Esophagus mucosa (tissue), 1 donor: ENCODE measurements at regions not wholly inside any gene's neighbourhood (a gene's known extent, or its start where the extent isn't known, plus 50 kb on each side); places are given as distances from the start of the nearest gene placed in this dataset.
"Not testable (repeated sequence)": the region's sequence is repeated elsewhere in the genome, so short reads cannot be mapped to it uniquely, and the experiment has no call there.

ENCODE experiments used
- ATAC-seq: fragments of 200-7000 bp; cut with Tn5 transposase; one replicate; pipeline ENCODE4 v1.9.1; 2020
- donor health status: DM: yes; HTN: yes; CAD: no.

DNA sequence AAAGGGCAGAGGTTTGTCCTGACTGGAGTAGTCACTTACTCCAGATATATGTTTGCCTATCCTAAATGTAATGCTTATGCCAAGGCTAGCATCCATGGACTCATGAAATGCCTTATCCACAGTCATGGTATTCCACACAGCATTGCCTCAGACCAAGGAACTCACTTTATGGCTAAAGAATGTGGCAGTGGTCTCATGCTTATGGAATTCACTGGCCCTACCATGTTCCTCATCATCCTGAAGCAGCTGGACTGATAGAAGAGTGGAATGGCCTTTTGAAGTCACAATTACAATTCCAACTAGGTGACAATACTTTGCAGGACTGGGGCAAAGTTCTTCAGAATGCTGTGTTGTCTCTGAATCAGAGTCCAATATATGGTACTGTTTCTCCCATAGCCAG lies 1014.8 kb downstream of the RAPGEF2 start:
- ATAC-seq: no peak

DNA sequence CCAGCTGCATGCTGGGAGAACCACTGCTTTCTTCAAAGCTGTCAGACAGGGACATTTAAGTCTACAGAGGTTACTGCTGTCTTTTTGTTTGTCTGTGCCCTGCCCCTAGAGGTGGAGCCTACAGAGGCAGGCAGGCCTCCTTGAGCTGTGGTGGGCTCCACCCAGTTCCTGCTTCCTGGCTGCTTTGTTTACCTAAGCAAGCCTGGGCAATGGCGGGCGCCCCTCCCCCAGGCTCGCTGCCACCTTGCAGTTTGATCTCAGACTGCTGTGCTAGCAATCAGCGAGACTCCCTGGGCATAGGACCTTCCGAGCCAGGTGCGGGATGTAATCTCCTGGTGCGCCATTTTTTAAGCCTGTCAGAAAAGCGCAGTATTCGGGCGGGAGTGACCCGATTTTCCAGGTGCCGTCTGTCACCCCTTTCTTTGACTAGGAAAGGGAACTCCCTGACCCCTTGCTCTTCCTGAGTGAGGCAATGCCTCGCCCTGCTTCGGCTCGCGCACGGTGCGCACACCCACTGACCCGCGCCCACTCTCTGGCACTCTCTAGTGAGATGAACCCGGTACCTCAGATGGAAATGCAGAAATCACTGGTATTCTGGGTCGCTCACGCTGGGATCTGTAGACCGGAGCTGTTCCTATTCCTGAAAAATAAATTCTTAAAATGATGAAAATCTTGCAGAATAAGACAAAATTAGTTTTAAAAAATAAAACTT lies 1022.9 kb downstream of the RAPGEF2 start:
- ATAC-seq: not testable (repeated sequence)

DNA sequence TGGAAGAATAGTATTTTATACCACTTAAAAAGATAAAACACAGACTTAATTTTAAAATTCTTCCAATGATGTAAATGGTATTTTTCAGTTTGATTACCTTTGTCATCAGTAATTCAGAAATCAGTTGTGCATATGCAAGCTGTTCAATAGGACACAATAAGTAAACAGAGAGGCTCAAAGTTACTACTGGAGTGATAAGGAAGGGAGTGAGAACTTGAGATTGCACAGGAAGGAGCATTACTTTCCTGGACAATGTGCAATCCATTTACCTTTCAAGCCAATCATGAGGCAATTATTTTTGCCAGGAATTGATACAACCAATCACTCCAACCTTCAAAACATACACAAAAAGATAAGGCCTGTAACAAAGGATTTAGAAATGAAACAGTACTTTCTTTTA lies 1024.3 kb downstream of the RAPGEF2 start:
- no peak for ATAC-seq

DNA sequence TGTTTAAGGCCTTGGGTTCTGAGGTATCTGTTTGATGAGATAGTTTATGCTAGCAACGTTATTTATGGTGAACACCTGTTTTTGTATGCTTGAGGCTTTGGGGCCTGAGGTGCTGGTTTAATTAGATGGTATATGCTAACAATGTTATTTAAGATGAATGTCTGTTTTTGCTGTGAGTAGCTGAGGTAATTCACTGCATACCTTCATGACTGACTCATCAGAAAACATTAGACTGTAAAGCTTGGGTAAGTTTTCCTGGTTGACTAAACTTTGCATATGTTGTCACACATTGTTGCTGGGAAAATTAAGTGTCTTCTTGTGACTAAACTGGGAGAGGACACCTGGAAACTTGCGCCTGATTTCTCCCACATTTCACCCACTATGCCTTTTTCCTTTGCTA lies 1026.6 kb downstream of the RAPGEF2 start:
- no peak for ATAC-seq

DNA sequence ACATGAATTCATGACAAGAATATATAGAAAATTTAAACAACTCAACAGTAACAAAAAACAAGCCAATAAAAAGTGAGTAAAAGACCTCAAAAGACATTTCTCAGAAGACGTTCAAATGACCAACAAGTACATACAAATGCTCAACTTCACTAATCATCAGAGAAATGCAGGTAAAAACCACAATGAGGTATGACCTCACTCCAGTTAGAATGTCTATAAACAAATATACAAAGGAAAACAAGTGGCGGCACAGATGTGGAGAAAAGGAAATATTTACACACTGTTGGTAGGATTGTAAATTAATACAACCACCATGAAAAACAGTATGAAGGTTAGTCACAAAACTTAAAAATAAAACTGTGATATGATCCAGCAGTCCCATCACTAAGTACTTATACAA lies 1033.1 kb downstream of the RAPGEF2 start:
- ATAC-seq: no peak

DNA sequence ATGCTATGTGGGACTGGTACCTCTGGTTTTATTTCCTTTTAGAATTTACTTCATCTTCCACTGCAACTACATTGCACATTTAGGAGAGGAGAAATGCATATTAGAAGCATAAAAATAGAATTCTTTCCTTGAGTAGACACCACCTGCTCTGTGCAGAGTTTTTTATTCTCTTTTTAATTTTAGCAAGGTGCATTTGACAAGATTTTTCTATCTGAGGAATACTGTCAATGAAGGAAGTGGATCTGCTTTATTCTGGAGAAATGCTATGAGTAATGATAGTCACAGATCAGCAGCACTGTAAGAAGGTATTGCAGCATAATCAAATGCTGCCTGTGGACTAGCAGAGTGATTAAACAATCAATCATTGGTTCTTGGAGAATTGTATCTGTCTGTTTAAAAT lies 1038.3 kb downstream of the RAPGEF2 start:
- ATAC-seq: no peak

DNA sequence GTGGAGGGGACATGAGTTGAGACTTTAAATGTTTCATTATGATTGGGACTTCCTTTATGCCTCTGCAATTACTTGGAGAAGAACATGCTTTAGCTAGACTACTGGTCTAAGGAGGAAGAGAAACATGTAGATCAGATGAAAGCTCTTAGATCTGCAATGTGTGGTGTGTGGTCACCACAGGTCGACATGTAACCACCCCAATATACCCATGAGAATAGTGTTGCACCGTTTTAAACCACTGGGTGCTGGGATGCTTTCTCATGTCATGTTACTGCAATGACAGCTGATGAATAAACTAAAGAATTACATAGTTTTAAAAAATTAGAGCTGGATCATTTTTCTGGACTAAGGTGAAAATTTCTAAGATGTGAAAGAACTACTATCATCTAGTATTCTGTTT lies 1039.7 kb downstream of the RAPGEF2 start:
- no peak for ATAC-seq

DNA sequence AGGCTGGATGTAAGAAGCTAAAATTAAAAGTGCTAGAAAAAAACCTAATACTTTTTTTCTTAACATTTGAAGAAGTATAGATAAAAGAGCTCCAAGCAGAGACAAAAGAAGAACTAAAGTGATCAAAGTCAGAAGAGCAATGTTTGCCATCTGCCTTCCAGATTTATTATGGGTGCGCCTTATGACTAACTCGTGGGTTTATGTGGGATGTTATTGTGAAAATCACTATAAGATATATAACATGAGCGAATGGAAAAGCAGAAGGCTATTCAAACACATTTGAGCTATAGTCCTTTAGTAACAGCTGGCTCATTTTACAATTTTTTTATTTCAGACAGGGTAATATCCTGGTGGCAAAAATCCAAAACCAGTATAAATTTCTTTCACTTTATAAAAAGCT lies 1040.7 kb downstream of the RAPGEF2 start:
- no peak for ATAC-seq

DNA sequence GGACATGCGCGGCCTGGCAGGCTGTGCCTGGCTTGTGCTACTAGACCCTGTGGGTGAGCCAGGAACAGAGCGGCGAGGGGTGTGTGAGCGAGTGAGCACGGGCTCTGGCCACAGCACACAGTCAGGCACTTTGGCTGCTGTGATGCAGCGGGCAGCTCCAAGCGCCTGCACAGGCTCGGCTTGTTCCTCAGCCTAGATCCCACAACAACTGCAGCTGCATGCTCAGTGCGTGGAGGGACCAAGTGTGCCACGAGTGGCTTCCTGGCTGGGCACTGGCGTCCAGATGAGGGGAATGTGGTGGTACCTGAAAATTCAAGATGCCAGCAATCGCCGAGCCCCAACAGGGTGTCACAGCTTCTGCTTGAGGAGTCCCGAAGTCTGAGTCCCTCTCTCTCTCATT lies 1056.6 kb downstream of the RAPGEF2 start:
- no peak for ATAC-seq

DNA sequence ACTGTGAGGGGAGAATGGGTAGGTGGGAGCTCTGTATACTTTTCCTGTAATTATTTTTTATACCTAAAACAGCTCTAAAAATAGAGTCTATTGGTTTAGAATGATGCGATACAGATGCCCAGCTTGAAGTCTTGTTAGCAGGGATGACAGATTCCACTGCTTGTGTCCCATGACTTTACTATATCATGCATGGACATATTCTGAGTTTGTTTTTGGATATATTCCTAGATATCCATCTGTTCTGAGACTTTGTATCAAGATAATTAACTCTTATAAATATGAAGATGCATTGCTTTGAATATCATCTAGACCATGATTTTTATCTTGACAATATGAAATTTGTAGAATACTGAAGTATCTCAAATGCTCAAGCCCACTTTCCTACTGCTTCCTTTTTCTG lies 1058.1 kb downstream of the RAPGEF2 start:
- ATAC-seq: no peak

DNA sequence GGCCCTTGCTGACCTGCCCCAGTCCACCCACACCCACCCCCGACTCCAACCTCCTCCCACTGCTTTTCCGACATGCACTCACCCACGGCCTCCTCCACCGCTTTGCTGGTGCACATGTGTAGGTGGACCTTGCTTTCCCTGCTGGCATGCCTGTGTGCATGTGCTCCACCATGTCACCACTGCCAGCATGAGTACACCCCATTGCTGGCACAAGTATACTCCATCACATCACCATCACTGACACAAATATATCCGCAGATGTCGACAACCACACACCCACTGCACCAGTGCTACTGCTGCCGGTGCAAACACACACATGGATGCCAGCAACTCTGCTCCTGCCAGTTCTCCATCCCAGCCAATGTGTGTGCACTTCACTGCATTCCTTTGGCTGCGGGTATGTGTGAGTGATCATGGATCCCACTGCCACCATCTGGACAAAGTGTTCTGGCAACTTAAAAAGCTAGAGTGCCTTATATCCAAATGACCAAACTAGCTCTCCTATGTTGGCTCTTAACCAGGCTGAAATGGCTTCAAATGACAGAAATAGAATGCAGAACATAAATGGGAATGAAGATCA lies 1072.3 kb downstream of the RAPGEF2 start:
- no peak for ATAC-seq

DNA sequence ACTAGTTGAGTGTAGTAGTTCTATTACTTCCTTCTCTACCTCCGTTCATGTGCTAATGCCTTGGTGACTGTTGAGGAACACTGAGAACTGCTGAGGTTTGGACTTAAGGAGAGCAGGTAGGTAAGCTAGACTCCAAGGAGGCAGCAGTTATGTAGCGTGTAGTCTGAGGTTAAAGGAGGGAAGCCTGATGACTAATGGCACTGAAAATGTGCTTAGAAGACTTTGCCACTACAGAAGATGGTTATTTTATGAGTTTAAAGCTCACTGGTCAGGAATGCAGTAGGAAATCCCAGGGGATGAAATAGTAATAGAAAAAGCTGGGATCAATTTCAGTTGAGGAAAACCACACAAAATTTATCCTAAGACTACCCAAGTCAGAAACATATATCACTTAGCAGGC lies 1077.3 kb downstream of the RAPGEF2 start:
- ATAC-seq: no peak

DNA sequence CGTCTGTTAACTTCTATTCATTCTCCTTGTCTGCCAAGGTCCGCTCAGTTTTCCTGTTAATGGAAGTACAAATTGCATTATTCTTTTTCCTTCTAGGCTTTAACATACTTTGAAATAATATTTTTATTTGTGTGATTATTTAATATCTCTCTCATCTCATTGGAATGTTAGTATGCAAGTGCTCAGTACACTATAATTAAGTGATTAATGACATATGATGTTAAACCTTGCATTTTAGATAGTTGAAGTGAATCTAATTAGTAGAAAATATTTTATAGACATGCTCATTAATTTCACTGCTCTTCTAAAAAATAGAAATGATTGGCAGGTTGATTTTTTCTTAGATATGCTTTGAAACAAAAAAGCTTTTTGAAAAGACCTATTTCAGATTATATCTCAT lies 1079.8 kb downstream of the RAPGEF2 start:
- no peak for ATAC-seq

DNA sequence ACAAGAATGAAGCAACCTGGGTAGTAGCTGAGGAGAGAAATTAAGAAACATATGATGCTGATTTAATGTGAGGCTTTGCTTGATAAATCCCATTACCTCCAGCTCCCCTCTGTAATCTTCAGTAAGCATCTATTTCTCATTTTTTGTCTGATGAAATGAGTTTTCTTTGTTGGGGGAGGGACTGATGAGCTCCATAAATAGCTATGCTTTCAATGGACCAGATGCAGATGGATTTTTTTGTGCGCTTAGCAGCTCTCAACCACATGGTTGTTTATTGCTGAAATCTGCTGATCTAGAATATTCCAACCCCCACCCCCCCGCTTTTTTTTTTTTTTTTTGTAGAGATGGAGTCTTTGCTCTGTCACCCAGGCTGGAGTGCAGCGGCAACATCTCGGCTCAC lies 1082.0 kb downstream of the RAPGEF2 start:
- no peak for ATAC-seq

DNA sequence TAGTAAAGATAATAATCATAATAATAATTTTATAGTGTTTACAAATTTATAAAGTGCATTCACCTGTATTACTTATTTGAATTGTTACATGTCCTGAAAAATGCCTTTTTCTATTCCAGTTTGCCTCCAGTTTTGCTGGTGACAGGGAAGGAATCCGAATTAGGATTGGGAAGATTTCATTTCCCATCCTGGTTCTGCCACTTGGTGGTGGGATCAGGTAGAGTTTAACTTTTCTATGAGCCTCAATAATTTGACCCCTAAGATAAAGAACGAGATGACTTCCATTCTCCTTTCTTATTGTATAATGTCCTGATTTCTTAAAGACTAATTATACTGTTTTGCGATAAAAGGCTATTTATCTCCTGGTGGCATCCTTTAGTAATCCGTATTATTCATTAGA lies 1090.9 kb downstream of the RAPGEF2 start:
- no peak for ATAC-seq

DNA sequence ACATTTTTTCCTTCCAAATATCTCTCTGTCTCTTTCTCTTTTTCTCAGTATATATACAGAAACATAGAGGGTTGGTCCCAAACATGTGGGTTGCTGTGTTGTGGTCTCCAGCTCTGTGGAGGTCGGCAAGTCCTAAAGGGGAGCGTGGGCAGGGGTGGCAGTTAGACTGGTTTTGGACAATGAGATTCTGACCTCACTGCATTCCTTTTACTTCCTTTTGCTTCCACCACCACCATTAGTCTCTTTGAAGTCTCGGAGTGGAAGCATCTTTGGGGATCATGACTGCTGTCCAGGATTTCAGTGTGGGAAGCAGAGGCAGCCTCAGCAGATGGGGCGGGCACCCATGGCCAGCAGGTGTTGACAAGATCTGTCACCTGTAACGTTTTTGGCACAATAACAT lies 1091.8 kb downstream of the RAPGEF2 start:
- ATAC-seq: no peak

DNA sequence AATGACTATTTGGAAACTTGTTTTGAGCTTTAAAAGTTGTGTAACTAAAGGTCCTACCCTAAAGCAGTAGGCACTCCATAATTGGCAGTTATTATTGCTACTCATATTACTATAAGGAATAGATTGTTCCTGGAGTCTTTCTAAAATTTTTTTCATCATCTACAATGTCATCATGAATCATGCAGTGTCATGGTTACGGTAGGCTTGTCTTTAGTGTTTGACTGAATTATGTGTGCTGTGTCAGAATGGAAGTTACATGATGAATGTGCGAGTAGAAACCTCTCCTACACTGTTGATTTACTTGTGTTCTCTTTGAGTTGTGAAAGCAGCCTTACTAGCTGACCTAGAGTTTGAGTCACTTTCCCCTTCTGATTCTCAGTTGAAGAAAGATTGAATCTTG lies 1099.9 kb downstream of the RAPGEF2 start:
- ATAC-seq: peak; percentile 84

DNA sequence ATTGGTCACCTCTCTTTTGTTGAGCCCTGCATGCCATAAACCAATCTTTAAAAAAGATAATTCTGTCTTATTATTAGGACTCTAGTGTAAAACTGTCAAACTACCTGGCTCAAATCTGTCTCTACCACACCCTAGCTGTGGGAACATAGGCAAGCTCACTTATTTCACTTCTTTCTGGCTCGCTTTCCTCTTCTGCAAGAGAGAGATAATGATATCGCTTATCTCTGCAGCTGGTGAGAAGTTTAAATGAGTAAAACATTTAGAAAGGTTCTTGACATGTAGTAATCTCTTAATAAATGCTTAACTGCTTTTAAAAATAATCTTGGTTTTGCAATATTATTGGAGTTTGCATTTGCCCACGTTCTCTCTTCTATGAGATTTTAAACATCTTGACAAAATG lies 1109.2 kb downstream of the RAPGEF2 start:
- no peak for ATAC-seq

DNA sequence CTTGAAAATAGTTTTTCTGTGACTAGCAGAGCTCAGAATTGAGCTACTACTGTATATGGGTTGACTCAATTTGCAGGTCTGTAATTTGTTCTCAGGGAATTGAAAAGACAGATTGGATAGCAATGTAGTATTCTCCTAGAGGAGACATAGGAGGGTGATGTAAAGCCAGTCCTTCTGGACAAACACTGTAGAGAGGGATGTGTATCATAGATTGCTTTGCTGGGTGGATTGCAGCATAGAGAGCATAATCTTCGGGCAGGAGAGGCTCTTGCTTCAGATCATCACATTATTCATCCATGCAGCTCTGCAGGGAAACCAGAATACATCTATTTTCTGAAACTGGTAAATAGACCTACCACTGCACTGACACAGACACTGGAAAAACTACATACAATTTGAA lies 1110.5 kb downstream of the RAPGEF2 start:
- no peak for ATAC-seq

DNA sequence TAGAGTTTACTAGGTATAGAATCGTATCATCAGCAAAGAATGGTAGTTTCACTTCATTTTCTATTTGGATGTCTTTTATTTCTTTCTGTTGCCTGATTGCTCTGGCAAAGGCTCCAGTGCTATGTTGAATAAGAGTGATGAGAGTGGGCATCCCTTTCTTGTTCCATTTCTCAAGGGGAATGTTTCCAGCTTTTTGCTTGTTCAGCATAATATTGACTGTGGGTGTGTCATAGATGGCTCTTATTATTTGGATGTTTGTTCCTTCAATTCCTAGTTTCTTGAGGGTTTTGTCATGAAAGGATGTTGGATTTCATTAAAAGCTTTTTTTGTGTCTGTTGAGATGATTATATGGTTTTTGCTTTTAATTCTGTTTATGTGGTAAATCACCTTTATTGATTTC lies 1114.5 kb downstream of the RAPGEF2 start:
- no peak for ATAC-seq

DNA sequence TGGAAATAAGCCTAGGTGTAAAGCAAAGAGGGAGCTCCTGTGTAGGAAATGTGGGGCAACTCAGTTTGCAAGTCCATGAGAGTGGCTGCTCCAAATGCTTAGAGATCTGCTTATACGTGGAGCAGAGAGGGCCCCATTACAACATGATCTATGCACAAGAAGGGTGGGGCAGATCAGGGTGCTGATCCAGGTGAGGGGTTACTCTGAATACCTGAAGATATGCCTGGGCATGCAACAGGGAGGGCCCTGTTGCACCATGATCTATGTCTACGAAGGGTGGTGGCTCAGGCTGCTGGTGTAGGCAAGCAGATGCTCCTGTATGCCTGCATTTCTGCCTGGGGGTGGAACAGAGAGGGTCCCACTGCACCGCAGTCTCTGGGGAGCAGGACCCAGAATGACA lies 1121.2 kb downstream of the RAPGEF2 start:
- peak; percentile 68 for ATAC-seq

DNA sequence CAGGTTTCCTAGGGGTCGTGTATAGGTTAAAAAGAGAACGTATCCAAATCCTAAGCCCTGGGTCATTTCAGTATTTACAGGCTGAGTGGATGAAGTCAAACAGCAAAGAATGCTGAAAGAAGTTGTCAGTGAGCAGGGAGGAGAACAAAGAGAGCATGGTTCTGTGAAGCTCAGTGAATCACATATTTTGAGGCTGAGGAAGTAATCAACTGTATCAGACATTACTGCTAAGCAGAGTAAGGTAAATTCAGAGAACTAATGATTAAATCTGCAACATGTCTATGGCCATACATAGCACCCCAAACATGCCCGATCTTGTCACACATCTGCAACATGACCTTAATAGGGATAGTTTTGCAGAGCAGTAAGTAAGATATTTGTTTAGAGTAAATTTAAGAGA lies 1130.3 kb downstream of the RAPGEF2 start:
- peak; percentile 35 for ATAC-seq

DNA sequence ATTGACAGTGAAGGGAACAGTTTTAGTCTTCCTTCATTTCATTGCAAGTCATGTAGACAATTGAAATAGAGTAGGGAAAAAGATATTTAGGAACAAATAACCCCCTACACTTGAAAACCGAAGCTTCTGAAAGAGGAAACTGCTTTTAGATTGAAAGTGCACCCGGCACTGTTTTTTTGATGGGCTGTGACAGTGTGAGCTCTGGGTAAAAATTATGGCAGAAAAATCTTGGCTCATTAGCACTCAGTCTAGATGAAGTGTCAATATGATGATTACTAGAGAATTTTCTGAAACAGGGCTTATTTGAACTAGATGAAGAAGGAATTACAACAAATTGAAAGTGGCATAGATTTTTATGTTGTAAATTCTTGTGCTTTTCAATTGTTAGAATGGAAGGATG lies 1132.4 kb downstream of the RAPGEF2 start:
- ATAC-seq: no peak

DNA sequence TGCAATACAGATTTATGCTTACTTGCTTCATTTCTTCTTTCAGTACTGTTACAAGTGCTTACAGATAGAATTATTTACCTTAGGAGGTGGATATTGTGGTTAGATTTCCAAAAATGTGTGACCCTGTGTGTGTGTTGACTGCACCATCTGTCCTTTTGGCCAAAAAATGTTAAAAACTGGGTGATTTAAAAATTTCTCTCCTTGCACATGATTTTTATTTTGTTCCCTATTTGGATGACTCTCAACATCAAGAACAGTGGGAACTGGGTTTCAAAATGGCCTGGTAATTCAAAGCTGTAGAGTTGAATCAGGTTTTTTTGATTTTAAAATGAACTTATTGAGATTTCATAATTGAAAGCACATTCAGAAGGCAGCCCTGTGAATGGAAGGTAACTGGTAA lies 1132.9 kb downstream of the RAPGEF2 start:
- no peak for ATAC-seq

DNA sequence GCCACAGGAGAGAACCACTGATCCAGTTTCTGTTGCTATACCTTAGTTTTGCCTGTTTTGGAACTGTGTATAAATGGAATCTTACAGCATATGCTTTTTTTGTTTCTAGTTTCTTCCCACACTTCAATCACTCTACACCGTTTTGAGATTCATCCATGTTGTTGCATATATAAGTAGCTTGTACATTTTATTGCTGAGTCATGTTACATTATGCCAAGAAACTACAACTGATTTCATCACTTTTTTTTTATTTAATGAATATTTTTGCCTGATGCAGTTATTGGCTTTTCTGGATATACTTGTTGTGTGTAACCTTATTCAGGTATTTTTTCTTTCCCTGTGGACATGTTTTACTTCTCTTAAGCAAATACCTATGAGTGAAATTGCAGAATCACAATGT lies 1135.9 kb downstream of the RAPGEF2 start:
- ATAC-seq: no peak
